Activated naive CD8-positive, alpha-beta T cell treated with anti-CD3 and anti-CD28 coated beads for 36 hours (primary cell): ENCODE measurements at regions not wholly inside any gene's neighbourhood (a gene's known extent, or its start where the extent isn't known, plus 50 kb on each side); places are given as distances from the start of the nearest gene placed in this dataset.

ENCODE experiments used
- DNase-seq: peaks from one replicate; pipeline ENCODE4 v3.0.0; 2021
- H3K27ac Mint-ChIP-seq: one replicate; pipeline ENCODE4 v1.8.0; 2022; ENCODE audit warnings: mild to moderate bottlenecking, moderate library complexity, mixed read lengths
- H3K27me3 Mint-ChIP-seq: one replicate; pipeline ENCODE4 v1.8.0; 2022; ENCODE audit warnings: mild to moderate bottlenecking, mixed read lengths
- H3K36me3 Mint-ChIP-seq: one replicate; pipeline ENCODE4 v1.8.0; 2021; ENCODE audit warnings: mild to moderate bottlenecking, mixed read lengths
- H3K4me1 Mint-ChIP-seq: one replicate; pipeline ENCODE4 v1.8.0; 2021; ENCODE audit warnings: mixed read lengths
- H3K4me3 Mint-ChIP-seq: one replicate; pipeline ENCODE4 v1.8.0; 2022; ENCODE audit warnings: mild to moderate bottlenecking, moderate library complexity, mixed read lengths
- H3K9me3 Mint-ChIP-seq: one replicate; pipeline ENCODE4 v1.8.0; 2022; ENCODE audit warnings: mixed read lengths

DNA sequence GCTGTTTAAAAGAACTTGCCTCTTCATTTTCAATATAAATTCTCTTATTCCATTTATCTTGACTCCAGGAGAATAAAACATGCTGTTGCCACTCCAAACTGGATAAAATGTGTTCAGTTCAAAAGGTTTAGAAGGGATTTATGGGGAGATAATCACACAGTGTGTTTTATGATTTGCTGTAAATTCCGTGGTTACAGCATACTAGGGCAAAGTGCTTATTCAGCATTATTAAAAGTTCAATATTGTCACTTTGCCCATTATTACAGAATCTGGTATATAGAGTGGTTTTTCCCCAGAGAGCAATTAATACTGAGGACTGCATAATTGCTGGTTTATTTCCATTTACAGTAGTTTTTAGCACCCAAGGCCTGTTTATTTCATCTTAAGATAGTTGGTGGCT, 780.9 kb upstream of the RAG2 start:
- Mint-ChIP-seq H3K36me3 (no peaks in the 10 kb centered on the region), H3K27me3 (no peaks in the 10 kb centered on the region), H3K27ac (no peak overlapping the region), H3K9me3 (peaks cover 18% of the 10 kb centered on the region), H3K4me1 (no peaks in the 10 kb centered on the region), H3K4me3 (no peak overlapping the region)
- no peak for DNase-seq

DNA sequence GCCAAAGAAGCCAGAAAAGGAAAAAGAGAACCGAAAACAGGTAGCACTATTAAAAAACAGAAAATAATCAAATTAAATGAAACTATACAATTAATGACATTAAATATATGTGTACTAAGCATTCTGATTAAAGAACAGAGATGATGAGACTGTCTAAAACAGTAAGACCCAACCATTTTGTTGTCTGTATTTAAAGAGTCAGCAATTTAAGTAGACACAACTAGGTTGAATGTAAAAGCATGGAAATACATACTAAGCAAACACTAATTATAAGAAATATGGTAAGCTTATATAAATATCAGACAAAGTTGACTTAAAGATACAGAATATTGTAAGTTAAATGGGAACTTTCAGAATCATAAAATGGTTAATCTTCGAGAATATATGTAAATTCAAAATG, 774.6 kb upstream of the RAG2 start:
- Mint-ChIP-seq H3K27ac (no peak overlapping the region), H3K4me3 (no peak overlapping the region), H3K36me3 (no peaks in the 10 kb centered on the region), H3K4me1 (no peaks in the 10 kb centered on the region), H3K9me3 (peaks cover 15% of the 10 kb centered on the region), H3K27me3 (no peaks in the 10 kb centered on the region)
- no peak for DNase-seq

DNA sequence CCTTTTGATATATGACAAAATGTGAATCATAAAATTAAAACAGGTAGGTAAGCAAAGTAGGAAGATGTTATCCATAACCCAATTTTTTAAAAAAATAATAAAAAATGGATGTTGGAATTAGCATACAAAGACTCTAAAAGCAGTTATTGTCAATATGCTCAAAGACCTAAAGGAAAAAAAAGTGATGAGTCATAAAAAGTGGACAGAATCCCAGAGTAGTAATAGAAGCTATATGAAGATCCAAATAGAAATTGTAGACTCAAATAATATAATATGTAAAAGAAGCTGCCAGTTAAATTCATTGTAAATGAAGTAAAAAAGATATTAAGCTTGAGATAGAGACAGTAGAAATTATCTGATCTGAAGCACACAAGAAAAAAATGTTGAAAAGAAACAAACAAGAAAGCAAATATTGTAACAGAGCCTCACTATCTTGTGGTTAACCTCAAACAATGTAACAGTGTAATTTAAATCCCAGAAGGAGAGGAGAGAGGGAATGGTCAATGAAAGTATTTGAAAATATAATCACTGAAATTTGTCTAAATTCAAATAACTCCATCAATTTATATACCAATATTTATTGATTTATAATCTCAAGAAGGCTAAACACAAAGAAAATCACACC, 773.4 kb upstream of the RAG2 start:
- H3K4me3 Mint-ChIP-seq: no peak overlapping the region
- no peak overlapping the region for H3K27ac Mint-ChIP-seq
- H3K9me3 Mint-ChIP-seq: peaks cover 13% of the 10 kb centered on the region
- DNase-seq: no peak
- no peaks in the 10 kb centered on the region for H3K36me3 Mint-ChIP-seq
- H3K4me1 Mint-ChIP-seq: no peaks in the 10 kb centered on the region
- H3K27me3 Mint-ChIP-seq: no peaks in the 10 kb centered on the region

DNA sequence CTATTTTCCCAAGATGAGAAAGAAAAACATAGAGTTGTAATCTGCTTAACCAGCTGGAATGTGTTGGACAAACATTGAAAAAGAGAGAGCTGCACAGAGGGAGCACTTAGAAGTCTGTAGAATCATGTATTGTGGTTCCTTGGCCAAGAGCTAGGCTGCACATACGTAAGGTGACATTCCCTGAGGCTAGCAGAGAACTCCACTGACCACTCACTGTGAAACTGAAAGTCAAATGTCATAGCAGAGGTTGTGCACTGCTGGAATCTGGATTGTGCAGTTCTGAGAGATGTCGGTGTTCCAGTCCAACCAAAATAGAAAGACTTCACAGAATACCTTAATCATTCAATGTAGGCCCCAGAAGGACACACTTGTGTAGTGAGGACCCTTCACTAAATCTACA, 772.8 kb upstream of the RAG2 start:
- Mint-ChIP-seq H3K36me3 (no peaks in the 10 kb centered on the region), H3K4me1 (no peaks in the 10 kb centered on the region), H3K9me3 (peaks cover 11% of the 10 kb centered on the region), H3K27ac (no peak overlapping the region), H3K4me3 (no peak overlapping the region), H3K27me3 (no peaks in the 10 kb centered on the region)
- no peak for DNase-seq

DNA sequence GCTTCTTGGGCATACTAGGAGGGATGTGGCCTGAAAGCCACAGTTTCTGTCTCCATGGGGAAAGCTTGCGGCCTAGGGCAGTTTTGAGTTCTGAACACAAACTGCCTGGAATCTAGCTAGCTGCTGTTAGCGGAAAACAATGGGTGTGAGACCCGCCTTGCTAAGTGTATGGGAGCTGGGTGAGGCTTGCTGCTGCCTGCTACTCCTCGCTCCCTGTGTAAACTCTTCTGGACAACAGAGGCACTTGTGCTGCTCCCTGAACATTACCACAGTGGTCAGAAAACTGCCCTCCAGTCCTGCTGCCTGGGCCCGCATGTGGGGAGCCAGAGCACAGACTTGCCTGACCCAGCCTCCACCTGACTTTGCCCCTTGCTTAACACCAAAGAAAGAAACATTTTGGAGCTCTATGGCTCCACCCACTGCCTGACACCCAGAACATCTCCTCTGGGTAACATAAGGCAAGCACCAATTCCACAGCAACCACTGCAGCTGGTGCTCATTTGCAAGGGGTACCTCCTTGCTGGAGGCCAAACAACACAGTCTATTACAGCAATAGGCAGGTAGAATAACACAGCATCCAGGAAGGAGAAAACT, 766.3 kb upstream of the RAG2 start:
- Mint-ChIP-seq H3K27ac (no peak overlapping the region), H3K9me3 (peaks cover 7% of the 10 kb centered on the region), H3K4me1 (no peaks in the 10 kb centered on the region), H3K4me3 (no peak overlapping the region), H3K36me3 (no peaks in the 10 kb centered on the region), H3K27me3 (no peaks in the 10 kb centered on the region)
- no peak for DNase-seq

DNA sequence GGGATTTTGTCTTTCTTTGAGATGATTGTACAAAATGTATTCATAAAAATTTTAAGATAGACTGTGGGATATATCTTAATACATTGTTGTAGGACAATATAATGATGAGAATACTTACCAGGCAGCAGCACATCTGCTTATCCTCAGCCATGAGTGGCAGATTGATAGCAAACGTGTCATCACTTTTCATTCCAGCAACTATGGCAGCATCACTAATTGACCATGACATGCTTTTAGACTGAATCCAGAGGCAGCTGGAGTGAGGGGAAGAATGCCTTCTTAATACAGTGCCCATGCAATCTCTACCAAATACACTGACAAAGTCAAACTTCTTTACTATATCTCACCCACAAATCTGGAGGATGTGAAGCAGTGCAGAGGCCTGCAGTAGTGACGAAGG, 755.2 kb upstream of the RAG2 start:
- no peak overlapping the region for H3K4me3 Mint-ChIP-seq
- DNase-seq: no peak
- no peak overlapping the region for H3K27ac Mint-ChIP-seq
- no peaks in the 10 kb centered on the region for H3K4me1 Mint-ChIP-seq
- no peaks in the 10 kb centered on the region for H3K36me3 Mint-ChIP-seq
- peaks cover 10% of the 10 kb centered on the region for H3K9me3 Mint-ChIP-seq
- no peaks in the 10 kb centered on the region for H3K27me3 Mint-ChIP-seq

DNA sequence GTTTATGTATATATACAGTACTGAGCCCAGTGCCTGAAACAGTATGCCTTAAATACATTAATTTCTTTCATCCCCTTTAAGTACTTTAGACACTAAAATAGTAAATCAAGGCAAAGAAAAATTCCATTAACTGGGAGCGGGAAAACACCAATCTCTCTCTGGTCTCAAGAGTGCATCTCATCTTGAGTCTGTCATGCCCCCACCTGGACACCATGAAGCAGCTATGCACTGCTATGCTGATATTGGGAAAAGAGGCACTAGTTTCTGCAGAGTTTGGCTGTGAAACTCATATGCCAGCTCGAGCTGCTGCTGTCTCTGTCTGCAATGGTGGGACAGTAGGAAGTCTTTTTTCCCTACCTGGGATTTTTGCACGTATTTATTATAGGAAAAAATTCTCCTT, 754.4 kb upstream of the RAG2 start:
- H3K27me3 Mint-ChIP-seq: no peaks in the 10 kb centered on the region
- H3K4me1 Mint-ChIP-seq: no peaks in the 10 kb centered on the region
- no peak overlapping the region for H3K4me3 Mint-ChIP-seq
- no peak overlapping the region for H3K27ac Mint-ChIP-seq
- H3K36me3 Mint-ChIP-seq: no peaks in the 10 kb centered on the region
- peaks cover 8% of the 10 kb centered on the region for H3K9me3 Mint-ChIP-seq
- no peak for DNase-seq

DNA sequence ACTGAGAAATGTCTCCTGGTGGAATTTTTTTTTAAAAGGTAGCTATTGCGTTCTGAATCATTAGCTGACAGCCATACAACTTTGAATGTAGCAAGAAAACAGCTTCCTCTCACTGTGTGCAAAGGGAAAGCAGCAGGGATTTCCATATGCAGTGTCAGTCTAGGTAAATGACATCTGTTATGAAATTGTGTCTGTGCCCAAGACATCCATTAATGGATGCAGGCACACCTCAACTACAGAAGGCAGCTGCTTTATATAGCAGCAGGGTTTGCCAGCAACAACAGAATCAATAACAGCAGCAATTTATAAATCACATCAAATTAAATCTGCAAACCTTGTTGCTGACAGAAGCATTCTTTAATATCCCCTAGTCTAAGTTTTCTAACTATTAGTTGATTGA, 745.3 kb upstream of the RAG2 start:
- Mint-ChIP-seq H3K36me3 (no peaks in the 10 kb centered on the region), H3K4me3 (no peak overlapping the region), H3K9me3 (peaks cover 3% of the 10 kb centered on the region), H3K27ac (no peak overlapping the region), H3K4me1 (no peaks in the 10 kb centered on the region), H3K27me3 (no peaks in the 10 kb centered on the region)
- no peak for DNase-seq

DNA sequence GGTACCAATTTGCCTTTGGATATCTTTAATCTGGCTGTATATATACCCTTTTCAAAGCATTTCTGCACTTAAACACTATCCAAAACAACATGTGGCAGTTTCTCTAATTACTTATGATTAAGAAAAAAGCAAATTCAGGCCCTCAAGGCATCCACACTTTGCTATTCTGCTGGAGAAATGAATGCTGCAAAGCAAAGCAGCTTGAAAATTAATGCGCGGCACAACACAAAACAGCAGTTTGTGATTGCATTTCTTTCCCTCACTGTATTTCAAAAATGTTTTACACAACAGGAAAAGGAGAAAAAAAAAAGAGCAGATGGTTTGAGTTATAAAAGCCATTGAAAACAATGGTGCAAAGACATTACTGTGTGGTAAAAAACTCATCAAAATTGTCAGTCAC, 738.4 kb upstream of the RAG2 start:
- Mint-ChIP-seq H3K4me1 (no peaks in the 10 kb centered on the region), H3K4me3 (no peak overlapping the region), H3K36me3 (no peaks in the 10 kb centered on the region), H3K27ac (no peak overlapping the region), H3K9me3 (peaks cover 2% of the 10 kb centered on the region), H3K27me3 (no peaks in the 10 kb centered on the region)
- DNase-seq: no peak

DNA sequence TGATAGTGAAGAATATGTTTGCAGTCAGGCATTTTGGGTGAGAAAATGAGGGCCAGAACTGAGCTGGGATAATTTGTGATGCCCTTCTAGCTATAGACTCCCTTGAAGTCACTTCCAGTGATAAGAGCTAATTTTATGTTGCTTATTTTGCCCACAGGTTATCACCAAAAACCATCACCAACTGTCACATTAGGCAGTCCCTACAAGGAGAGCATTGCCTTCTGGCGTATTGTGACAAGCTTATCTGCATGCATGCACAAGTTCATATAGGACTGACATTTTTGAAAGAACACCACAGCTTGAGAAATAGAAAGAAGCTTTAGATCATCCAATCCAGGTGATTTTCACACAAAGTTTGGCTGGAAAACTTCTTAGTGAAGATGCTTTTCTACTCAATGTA, 735.3 kb upstream of the RAG2 start:
- Mint-ChIP-seq H3K9me3 (peaks cover 3% of the 10 kb centered on the region), H3K36me3 (no peaks in the 10 kb centered on the region), H3K4me3 (no peak overlapping the region), H3K27me3 (no peaks in the 10 kb centered on the region), H3K27ac (no peak overlapping the region), H3K4me1 (no peaks in the 10 kb centered on the region)
- DNase-seq: no peak

DNA sequence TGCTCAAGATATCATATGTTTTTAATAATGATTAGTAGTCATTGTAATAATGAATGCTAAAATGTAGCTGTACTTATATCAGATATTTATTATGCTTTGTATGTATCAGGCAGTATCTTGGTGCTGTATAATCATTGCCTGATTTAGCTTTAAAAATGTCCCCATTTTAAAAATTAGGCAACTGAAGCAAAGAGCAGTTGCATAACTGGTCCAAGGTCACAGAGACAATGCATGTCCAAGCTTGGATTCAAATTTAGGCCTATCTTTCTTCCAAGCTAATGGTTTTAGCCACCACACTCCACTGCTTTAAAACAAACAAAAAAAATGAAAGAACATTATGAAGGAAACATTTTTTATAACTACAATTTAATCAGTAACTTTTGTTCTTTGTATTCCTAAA, 725.8 kb upstream of the RAG2 start:
- Mint-ChIP-seq H3K4me3 (no peak overlapping the region), H3K9me3 (peaks cover 1% of the 10 kb centered on the region)

DNA sequence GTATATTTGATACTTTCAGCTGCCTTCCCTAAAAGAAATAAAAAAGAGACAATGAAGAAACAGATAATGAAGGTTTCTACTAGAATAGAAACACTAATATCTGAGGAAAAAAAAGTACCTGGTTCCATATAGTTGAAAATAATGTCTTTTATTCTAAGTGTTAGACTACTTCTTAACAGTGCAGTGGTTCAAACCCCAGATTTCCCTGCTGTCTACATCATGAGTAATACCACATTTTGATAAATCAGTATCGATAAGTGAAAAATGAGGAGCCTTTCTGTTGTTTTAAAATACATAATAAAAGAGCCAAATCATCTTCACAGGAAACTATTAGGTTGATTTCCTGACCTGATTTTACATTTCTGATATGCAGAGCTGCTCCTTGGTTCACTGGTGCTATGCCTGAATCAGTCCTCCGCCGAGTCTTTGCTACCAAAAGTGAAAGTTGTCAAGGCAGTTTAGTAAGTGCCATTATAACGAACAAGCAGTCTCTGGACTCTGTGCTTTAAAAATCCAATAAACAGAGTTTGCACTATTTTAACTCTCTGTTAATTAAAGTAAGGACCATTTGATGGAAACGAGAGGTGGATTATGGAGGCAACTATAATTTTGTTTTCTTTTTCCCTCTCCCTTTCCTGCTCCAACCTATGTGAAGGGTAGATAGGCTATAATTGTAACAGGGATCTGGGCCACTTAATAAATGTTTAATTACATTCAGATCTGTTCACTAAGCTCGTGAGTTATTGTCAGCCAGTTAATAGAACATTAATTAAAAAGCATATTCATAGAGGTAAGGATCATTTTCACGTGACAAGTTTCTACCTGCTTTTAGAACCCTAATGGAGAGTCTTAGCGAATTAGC, 724.5 kb upstream of the RAG2 start:
- H3K36me3 Mint-ChIP-seq: no peaks in the 10 kb centered on the region
- H3K9me3 Mint-ChIP-seq: no peaks in the 10 kb centered on the region
- no peak overlapping the region for H3K27ac Mint-ChIP-seq
- H3K27me3 Mint-ChIP-seq: no peaks in the 10 kb centered on the region
- no peak overlapping the region for H3K4me3 Mint-ChIP-seq
- no peaks in the 10 kb centered on the region for H3K4me1 Mint-ChIP-seq
- no peak for DNase-seq

More for the DNA sequence above, 725.8 kb upstream of the RAG2 start:
- Mint-ChIP-seq H3K27me3 (no peaks in the 10 kb centered on the region), H3K4me1 (no peaks in the 10 kb centered on the region), H3K27ac (no peak overlapping the region), H3K36me3 (no peaks in the 10 kb centered on the region)
- DNase-seq: no peak

DNA sequence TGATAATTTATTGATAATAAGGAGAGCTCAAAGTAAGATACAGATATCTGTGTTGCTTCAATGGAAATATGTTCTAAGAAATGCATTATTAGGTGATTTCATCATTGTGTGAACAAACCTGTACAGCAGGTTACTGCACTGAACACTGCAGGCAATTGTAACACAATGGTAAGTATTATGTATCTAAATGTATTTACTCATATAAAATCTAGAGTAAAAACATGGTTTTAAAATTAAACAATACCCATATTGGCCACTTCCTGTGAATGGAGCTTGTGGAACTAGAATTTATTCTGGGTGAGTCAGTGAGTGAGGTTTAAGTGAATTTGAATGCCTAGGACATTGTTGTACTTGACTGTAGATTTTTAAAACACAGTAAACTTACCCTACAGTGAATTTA, 722.9 kb upstream of the RAG2 start:
- DNase-seq: no peak
- Mint-ChIP-seq H3K36me3 (no peaks in the 10 kb centered on the region), H3K9me3 (no peaks in the 10 kb centered on the region), H3K4me1 (no peaks in the 10 kb centered on the region), H3K4me3 (no peak overlapping the region), H3K27me3 (no peaks in the 10 kb centered on the region), H3K27ac (no peak overlapping the region)

DNA sequence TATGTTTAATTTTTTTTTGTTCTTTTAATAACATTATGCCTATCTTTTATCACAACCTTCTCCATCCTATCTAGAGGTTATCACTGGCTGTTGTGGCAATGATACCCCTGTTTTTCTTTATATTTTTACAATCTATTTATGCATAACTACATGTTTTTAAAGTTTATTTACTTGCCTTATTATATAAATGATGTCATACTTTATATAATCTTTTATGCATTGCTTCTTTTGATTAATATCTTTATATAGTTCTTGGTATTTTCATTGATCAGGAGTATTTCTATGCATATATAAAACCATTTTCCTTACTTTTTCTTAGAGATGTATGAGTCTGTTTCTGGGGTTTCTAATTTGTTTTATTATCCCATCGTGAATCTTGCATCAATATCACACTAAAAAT, 719.8 kb upstream of the RAG2 start:
- Mint-ChIP-seq H3K4me1 (no peaks in the 10 kb centered on the region), H3K4me3 (no peak overlapping the region), H3K27ac (no peak overlapping the region), H3K27me3 (no peaks in the 10 kb centered on the region), H3K36me3 (no peaks in the 10 kb centered on the region), H3K9me3 (no peaks in the 10 kb centered on the region)
- DNase-seq: no peak

DNA sequence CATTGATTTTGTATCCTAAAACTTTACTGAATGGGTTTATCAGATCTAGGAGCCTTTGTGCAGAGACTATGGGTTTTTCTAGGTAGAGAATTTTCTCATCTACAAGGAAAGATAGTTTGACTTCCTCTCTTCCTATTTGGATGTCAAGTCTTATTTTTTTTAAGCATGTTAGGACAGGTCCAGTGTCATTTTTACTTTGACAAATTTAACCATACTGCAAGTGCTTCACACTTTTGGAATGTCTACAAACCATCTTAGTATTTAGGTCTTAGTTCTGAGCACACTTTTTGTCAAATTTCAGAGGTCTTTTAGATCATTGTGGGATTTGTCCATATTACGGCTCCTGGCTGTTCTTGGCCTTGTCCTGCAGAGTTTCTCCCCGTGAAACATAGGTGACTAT, 715.2 kb upstream of the RAG2 start:
- Mint-ChIP-seq H3K27ac (no peak overlapping the region), H3K9me3 (peaks cover 8% of the 10 kb centered on the region), H3K27me3 (no peaks in the 10 kb centered on the region), H3K4me3 (no peak overlapping the region), H3K4me1 (no peaks in the 10 kb centered on the region), H3K36me3 (no peaks in the 10 kb centered on the region)
- DNase-seq: no peak

DNA sequence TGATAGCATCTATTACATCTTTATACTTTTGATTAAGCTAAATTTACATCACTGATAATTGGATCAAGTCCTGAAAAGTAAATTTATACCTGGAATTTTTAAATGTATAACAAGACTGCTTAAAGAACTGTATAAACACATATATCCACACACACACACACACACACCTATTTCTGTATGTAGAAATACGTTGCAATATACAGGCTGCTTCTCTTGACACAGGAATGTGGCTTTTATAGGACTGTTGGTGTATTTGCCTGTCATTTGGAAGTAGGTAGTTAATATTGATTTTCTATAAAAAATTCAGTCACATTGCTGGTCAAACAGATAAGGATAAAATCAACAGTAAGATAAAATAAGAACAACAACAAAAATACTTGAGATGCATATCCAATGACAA, 708.5 kb upstream of the RAG2 start:
- Mint-ChIP-seq H3K36me3 (no peaks in the 10 kb centered on the region), H3K9me3 (peaks cover 6% of the 10 kb centered on the region)
- DNase-seq: no peak

More for the DNA sequence above, 708.5 kb upstream of the RAG2 start:
- Mint-ChIP-seq H3K4me1 (no peaks in the 10 kb centered on the region), H3K27ac (no peak overlapping the region), H3K4me3 (no peak overlapping the region), H3K27me3 (no peaks in the 10 kb centered on the region)
